ENCODE measurements at regions not wholly inside any gene's neighbourhood (a gene's known extent, or its start where the extent isn't known, plus 50 kb on each side); places are given as distances from the start of the nearest gene placed in this dataset.

DNA sequence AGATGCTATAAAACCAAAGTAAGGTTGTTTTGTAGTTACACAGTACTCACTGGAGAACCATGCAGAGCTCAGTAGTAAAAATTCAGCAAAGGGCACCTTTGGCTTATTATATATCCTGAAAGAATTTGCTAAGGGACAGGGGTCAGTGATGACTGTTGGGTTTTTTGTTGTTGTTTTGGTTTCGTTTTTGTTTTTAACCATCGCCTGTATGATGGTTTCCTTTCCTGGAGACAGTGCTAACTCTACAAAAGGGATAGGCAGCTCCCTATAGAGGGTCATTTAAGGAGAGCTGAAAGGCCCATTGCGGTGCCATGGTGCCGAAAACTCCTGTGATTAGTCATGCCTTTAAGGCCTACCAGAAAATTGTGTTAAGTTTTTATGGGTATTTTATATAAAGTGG lies 118.2 kb upstream of the GOLIM4 start:
- Histone ChIP-seq H3K4me3 (no peak overlapping the region), H3K27me3 (no peaks in the 10 kb centered on the region), H3K9me3 (no peaks in the 10 kb centered on the region), H3K4me1 (no peaks in the 10 kb centered on the region), H3K27ac (no peak overlapping the region), H3K36me3 (no peaks in the 10 kb centered on the region)
- intact Hi-C loops (cut with DNase I) = no loop called here
- DNase-seq (ENCODE audit: low spot score in 2 of 2) = no peak
- TF ChIP-seq, protein P1, sequence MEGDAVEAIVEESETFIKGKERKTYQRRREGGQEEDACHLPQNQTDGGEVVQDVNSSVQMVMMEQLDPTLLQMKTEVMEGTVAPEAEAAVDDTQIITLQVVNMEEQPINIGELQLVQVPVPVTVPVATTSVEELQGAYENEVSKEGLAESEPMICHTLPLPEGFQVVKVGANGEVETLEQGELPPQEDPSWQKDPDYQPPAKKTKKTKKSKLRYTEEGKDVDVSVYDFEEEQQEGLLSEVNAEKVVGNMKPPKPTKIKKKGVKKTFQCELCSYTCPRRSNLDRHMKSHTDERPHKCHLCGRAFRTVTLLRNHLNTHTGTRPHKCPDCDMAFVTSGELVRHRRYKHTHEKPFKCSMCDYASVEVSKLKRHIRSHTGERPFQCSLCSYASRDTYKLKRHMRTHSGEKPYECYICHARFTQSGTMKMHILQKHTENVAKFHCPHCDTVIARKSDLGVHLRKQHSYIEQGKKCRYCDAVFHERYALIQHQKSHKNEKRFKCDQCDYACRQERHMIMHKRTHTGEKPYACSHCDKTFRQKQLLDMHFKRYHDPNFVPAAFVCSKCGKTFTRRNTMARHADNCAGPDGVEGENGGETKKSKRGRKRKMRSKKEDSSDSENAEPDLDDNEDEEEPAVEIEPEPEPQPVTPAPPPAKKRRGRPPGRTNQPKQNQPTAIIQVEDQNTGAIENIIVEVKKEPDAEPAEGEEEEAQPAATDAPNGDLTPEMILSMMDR (IDR thresholded peaks at IDR 0.05) = no peak

DNA sequence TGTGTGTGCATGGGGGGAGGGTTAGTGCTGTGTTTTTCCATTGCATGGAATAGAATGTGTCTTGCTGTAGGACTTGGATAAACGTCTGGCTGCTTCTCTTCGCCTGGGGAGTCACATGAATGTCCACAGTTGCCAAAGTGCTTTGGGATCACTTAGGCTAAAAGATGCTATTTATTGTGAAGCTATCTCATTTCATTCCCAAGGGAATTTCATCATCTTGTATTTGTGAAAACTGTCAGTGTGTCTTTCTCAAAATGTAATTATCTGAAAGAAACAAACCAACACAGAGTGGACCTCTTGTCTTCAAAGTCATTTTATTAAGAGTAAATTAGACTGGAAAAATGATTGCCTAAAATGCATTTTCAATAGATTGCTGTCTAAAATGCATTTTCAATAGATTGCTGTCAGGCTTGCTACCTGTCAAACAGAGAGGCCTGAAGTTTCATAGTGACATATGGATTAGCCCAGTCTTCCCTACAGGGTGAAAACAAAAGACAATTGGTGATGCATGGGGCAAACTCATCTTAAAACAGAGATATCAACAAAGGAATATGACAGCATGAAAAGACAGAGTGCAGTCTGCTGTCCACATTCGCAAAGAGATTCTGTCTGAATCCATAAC lies 117.1 kb upstream of the GOLIM4 start:
- no peaks in the 10 kb centered on the region for H3K4me1 ChIP-seq
- DNase-seq (ENCODE audit: low spot score in 2 of 2) = no peak
- intact Hi-C loops (cut with DNase I) = no loop called here

DNA sequence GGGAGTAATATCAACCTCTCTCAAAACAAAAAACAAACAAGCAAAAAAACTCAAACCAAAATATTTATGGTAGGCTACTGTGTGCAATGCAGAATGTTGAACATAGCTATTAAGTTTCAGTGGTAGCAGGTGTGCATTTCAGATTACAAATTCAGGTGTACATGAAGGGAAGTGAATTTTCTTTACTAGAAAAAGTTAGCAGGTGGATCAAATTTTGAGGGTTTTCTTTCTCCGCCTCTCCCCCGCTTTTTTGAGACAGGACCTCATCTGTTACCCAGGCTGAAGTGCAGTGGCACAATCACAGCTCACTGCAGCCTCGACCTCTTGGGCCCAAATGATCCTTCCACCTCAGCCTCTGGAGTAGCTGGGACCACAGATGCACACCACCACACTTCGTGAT lies 109.7 kb upstream of the GOLIM4 start:
- Histone ChIP-seq H3K4me1 (no peaks in the 10 kb centered on the region), H3K9me3 (no peaks in the 10 kb centered on the region), H3K36me3 (no peaks in the 10 kb centered on the region), H3K4me3 (no peak overlapping the region), H3K27ac (no peak overlapping the region), H3K27me3 (no peaks in the 10 kb centered on the region)
- TF ChIP-seq, protein P1 (IDR thresholded peaks at IDR 0.05) = no peak
- DNase-seq (ENCODE audit: low spot score in 2 of 2) = no peak
- intact Hi-C loops (cut with DNase I) = no loop called here

More for the DNA sequence above, 117.1 kb upstream of the GOLIM4 start:
- Histone ChIP-seq H3K36me3 (no peaks in the 10 kb centered on the region), H3K27me3 (no peaks in the 10 kb centered on the region), H3K9me3 (no peaks in the 10 kb centered on the region), H3K27ac (no peak overlapping the region), H3K4me3 (no peak overlapping the region)
- TF ChIP-seq, protein P1 (IDR thresholded peaks at IDR 0.05) = no peak

DNA sequence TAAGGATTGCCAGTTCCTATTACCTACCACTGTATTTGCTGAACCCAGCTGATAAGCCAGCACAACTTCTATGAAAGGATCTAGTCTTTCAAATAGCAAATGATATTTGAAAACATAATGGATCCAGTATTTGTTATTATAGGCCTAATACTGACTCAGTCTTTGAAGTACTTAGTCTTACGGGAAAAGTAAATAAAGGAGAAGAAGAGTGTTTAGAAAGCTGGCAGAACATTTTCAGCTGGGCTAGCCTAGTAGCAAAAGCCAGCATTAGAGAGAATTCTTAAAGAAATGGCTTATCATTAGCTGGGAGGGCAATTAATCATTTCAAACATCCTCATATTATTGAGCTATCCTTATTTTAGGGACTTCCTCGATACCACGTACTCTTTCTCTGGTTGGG lies 101.4 kb upstream of the GOLIM4 start:
- TF ChIP-seq, protein P1 (IDR thresholded peaks at IDR 0.05) = no peak
- intact Hi-C loops (cut with DNase I) = no loop called here
- no peak for DNase-seq (ENCODE audit: low spot score in 2 of 2)
- H3K4me3 ChIP-seq = no peak overlapping the region
- no peaks in the 10 kb centered on the region for H3K27me3 ChIP-seq
- no peak overlapping the region for H3K27ac ChIP-seq
- no peaks in the 10 kb centered on the region for H3K4me1 ChIP-seq
- no peaks in the 10 kb centered on the region for H3K9me3 ChIP-seq
- no peaks in the 10 kb centered on the region for H3K36me3 ChIP-seq

DNA sequence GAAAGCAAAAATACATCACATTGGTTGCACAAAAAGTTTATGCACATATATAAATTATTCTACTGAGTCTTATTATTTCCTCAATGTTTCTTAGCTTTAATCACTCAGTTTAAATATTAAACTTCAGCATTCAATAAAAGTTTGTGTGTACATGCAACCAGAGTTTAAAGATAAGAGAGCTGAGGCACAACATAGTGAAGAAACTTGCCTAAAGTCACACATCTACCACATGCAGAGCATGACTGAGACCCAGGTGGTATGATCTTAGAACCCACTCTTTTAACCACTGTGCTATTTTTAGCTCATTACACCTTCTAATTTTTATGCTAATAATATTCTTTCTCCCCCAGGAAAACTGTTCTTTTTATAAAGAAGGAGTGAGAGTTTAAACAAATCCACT lies 96.1 kb upstream of the GOLIM4 start:
- no peak overlapping the region for H3K27ac ChIP-seq
- TF ChIP-seq, protein P1 (IDR thresholded peaks at IDR 0.05) = no peak
- no peaks in the 10 kb centered on the region for H3K4me1 ChIP-seq
- no peaks in the 10 kb centered on the region for H3K27me3 ChIP-seq
- no peaks in the 10 kb centered on the region for H3K36me3 ChIP-seq
- no peak for DNase-seq (ENCODE audit: low spot score in 2 of 2)
- no peaks in the 10 kb centered on the region for H3K9me3 ChIP-seq
- H3K4me3 ChIP-seq = no peak overlapping the region
- intact Hi-C loops (cut with DNase I) = no loop called here

DNA sequence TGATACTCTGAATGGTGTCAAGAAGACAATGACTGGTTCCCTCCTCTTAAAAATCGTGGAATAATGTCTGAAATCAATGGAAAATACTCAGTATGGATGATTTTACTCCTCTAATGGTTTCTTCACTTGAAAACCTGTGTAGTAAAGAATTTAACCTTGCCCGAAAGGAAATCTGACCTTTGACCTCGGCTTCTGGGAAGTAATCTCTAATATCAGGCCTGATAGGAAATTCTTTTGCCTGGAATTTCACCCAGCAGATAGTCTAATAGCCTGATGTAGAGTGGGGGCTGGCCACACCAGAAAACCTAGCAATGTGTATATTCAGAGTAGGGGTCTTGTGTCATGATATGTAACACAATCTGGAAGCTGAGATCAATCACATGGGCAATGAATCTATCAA lies 91.5 kb upstream of the GOLIM4 start:
- DNase-seq (ENCODE audit: low spot score in 2 of 2) = no peak
- no peaks in the 10 kb centered on the region for H3K36me3 ChIP-seq
- TF ChIP-seq, protein P1 (IDR thresholded peaks at IDR 0.05) = no peak
- intact Hi-C loops (cut with DNase I) = no loop called here
- H3K27me3 ChIP-seq = no peaks in the 10 kb centered on the region
- H3K9me3 ChIP-seq = no peaks in the 10 kb centered on the region
- H3K27ac ChIP-seq = no peak overlapping the region
- no peak overlapping the region for H3K4me3 ChIP-seq
- H3K4me1 ChIP-seq = no peaks in the 10 kb centered on the region
